ENCODE measurements at regions not wholly inside any gene's neighbourhood (a gene's known extent, or its start where the extent isn't known, plus 50 kb on each side); places are given as distances from the start of the nearest gene placed in this dataset.

DNA sequence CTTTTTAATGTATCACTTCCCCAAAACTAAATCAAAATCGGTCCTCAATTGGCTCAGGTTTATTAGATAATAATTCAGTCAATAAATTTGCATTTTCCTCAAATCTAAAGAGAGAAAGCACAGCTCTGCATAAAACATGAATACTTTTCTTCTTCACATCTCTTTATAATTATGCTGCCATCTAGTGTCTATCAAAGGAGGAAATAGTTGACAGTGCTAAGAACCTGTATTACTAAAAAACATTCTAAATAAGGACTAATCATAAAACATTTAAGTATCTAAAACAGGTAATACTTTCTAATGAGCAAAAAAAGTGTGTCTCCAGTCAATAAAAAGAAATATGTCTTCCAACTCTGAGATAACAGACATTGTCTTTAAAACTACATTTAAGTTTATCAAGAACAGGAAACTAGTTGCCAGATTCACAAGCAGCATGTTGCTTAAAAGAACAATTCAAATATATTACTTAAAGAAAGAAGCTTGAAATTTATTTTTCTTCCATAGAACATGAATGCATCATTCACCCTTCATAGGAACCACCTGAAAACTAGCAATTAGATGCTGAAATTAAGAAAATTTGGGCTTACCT, 56.5 kb upstream of the DST start:
- Mint-ChIP-seq H3K4me3 (no peak overlapping the region), H3K27me3 (peaks cover 3% of the 10 kb centered on the region in 2 donors), H3K4me1 (no peaks in the 10 kb centered on the region), H3K36me3 (no peaks in the 10 kb centered on the region), H3K9me3 (peaks cover 0 to 2% (median 0%) of the 10 kb centered on the region in 5 donors), H3K27ac (no peak overlapping the region)
- Histone ChIP-seq H3K4me3 (ENCODE audit: low read length) (no peak overlapping the region), H3K9me3 (ENCODE audit: low read length) (no peaks in the 10 kb centered on the region), H3K27ac (ENCODE audit: low read depth, low read length) (no peak overlapping the region), H3K36me3 (ENCODE audit: insufficient read depth, low read length) (no peaks in the 10 kb centered on the region), H3K27me3 (ENCODE audit: insufficient read depth, low read length, poor library complexity, severe bottlenecking) (no peaks in the 10 kb centered on the region), H3K4me1 (ENCODE audit: insufficient read depth, low read length) (no peaks in the 10 kb centered on the region)
- ChIA-PET CTCF (no interaction called here), POLR2A (no interaction called here)
- no peak for DNase-seq

DNA sequence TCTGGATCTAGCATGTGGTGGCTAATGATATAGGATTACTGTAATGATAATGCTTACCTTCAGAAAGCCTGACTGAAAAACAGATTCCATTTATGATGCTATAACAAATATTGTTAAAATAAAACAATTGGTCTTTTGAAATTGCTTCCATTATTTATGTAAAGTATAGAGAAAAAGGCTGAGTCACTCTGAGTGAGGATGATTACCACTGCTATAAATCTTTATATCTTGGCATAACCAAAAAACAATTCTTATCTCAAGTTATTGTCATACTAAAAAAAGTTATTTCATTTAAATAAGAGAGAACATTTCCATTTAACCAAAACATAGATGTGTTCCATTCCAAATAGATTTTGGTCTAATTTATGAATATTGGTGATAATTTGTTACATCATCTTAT, 53.0 kb upstream of the DST start:
- ChIA-PET POLR2A (no interaction called here), CTCF (no interaction called here)
- H3K27me3 ChIP-seq (ENCODE audit: insufficient read depth, low read length, poor library complexity, severe bottlenecking) = no peaks in the 10 kb centered on the region
- Mint-ChIP-seq H3K9me3 (peaks cover 0 to 2% (median 0%) of the 10 kb centered on the region in 5 donors), H3K27ac (no peak overlapping the region), H3K36me3 (no peaks in the 10 kb centered on the region), H3K27me3 (peaks cover 3% of the 10 kb centered on the region in 2 donors), H3K4me1 (no peaks in the 10 kb centered on the region), H3K4me3 (no peak overlapping the region)
- no peaks in the 10 kb centered on the region for H3K4me1 ChIP-seq (ENCODE audit: insufficient read depth, low read length)
- no peak overlapping the region for H3K4me3 ChIP-seq (ENCODE audit: low read length)
- no peaks in the 10 kb centered on the region for H3K36me3 ChIP-seq (ENCODE audit: insufficient read depth, low read length)
- no peak overlapping the region for H3K27ac ChIP-seq (ENCODE audit: low read depth, low read length)
- no peaks in the 10 kb centered on the region for H3K9me3 ChIP-seq (ENCODE audit: low read length)
- no peak for DNase-seq

DNA sequence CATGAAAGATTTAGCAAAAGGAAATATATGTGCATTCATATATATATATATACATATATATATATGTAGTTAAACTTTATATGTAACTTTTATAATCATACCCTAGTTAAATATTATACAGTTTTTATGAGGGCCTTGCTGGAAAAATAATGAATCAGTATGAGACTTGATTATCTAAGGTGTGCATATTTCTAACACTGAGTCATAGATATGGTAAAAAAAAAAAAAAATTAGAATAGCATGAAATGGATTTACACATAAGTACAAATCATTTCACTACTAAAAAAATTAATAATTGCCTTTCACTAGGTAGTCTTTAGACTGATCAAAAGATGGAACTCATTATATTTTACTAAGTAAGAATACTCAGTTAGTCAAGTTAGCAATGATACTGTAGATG, 51.3 kb upstream of the DST start:
- no peaks in the 10 kb centered on the region for H3K36me3 ChIP-seq (ENCODE audit: insufficient read depth, low read length)
- H3K27ac ChIP-seq (ENCODE audit: low read depth, low read length) = no peak overlapping the region
- no peaks in the 10 kb centered on the region for H3K36me3 Mint-ChIP-seq
- no peaks in the 10 kb centered on the region for H3K27me3 ChIP-seq (ENCODE audit: insufficient read depth, low read length, poor library complexity, severe bottlenecking)
- H3K9me3 Mint-ChIP-seq = peaks cover 0 to 2% (median 0%) of the 10 kb centered on the region in 5 donors
- H3K4me3 ChIP-seq (ENCODE audit: low read length) = no peak overlapping the region
- H3K9me3 ChIP-seq (ENCODE audit: low read length) = no peaks in the 10 kb centered on the region
- no peak for DNase-seq
- ChIA-PET POLR2A (no interaction called here), CTCF (no interaction called here)
- no peaks in the 10 kb centered on the region for H3K4me1 ChIP-seq (ENCODE audit: insufficient read depth, low read length)
- H3K4me1 Mint-ChIP-seq = no peaks in the 10 kb centered on the region
- peaks cover 2% of the 10 kb centered on the region in 2 donors for H3K27me3 Mint-ChIP-seq
- no peak overlapping the region for H3K4me3 Mint-ChIP-seq
- no peak overlapping the region for H3K27ac Mint-ChIP-seq

DNA sequence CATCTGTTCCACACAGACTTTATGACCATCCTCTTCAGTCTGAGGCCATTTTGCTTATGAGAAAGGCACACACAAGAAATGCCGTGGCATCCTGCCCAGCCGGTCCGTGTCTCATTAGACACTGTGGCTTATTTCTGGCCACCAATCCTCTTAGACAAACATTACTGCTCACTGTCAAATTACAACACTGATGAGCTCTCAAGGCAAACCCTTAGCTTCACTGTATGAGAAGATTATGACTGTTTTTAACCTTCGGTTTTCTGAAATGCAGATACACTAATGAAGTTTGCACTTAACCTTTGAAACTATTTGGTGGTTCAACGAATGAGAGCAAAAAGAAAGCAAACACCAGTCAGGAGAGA, 50.5 kb upstream of the DST start:
- Histone ChIP-seq H3K27ac (ENCODE audit: low read depth, low read length) (no peak overlapping the region), H3K4me1 (ENCODE audit: insufficient read depth, low read length) (no peaks in the 10 kb centered on the region), H3K36me3 (ENCODE audit: insufficient read depth, low read length) (no peaks in the 10 kb centered on the region), H3K4me3 (ENCODE audit: low read length) (no peak overlapping the region), H3K27me3 (ENCODE audit: insufficient read depth, low read length, poor library complexity, severe bottlenecking) (no peaks in the 10 kb centered on the region), H3K9me3 (ENCODE audit: low read length) (no peaks in the 10 kb centered on the region)
- Mint-ChIP-seq H3K36me3 (no peaks in the 10 kb centered on the region), H3K27ac (no peak overlapping the region), H3K4me3 (no peak overlapping the region), H3K4me1 (no peaks in the 10 kb centered on the region), H3K9me3 (peaks cover 0 to 2% (median 0%) of the 10 kb centered on the region in 5 donors), H3K27me3 (no peaks in the 10 kb centered on the region)
- DNase-seq = no peak
- ChIA-PET CTCF (no interaction called here), POLR2A (no interaction called here)

DNA sequence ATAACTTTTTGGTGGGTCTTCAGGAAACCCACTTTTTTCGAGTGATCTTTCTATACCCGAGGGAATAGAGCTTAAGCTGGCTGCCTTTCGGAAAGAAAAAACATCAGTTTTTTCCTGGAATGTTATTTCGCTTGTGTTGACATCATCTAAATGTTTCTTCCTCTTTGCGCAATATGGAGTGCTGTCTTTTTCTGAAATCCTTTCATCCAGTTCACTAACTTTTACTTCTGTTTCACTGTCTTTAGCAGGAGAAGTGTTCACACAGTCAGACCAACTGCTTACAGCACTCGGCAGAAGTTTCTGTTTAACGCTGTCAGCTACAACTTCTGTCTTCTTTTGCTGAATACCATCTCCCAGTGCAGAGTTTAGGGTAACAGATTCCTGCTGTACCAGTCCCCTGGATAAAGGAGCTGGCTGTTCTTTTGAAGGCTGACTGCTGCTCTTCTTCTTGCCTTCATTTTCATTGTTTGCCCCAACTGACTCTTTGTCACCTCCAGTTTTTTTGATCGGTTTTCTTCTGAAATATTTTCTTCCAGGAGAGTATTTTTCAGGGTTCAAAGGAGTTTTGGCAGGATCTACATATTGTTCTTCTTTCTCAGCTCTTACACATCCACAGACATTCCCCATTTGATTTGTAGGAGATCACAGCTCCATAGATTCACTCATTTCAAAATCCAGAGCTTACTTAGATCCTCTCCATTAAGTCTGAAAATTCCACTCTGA, 50.0 kb upstream of the DST start:
- Histone ChIP-seq H3K36me3 (ENCODE audit: insufficient read depth, low read length) (no peaks in the 10 kb centered on the region), H3K9me3 (ENCODE audit: low read length) (no peaks in the 10 kb centered on the region), H3K27ac (ENCODE audit: low read depth, low read length) (no peak overlapping the region), H3K4me3 (ENCODE audit: low read length) (no peak overlapping the region), H3K4me1 (ENCODE audit: insufficient read depth, low read length) (no peaks in the 10 kb centered on the region), H3K27me3 (ENCODE audit: insufficient read depth, low read length, poor library complexity, severe bottlenecking) (no peaks in the 10 kb centered on the region)
- Mint-ChIP-seq H3K4me3 (no peak overlapping the region), H3K27ac (no peak overlapping the region), H3K27me3 (no peaks in the 10 kb centered on the region), H3K36me3 (no peaks in the 10 kb centered on the region), H3K9me3 (peaks cover 0 to 2% (median 0%) of the 10 kb centered on the region in 5 donors), H3K4me1 (no peaks in the 10 kb centered on the region)
- no peak for DNase-seq
- CTCF ChIA-PET = no interaction called here
- POLR2A ChIA-PET = no interaction called here

All from CD8-positive, alpha-beta memory T cell (primary cell).